Omental fat pad (tissue), 3 donors: ENCODE measurements at regions not wholly inside any gene's neighbourhood (a gene's known extent, or its start where the extent isn't known, plus 50 kb on each side); places are given as distances from the start of the nearest gene placed in this dataset.

Experiments used
- ATAC-seq: fragments of 150-250 bp; one replicate; pipeline ENCODE4 v1.9.1; 2016; ENCODE audit warnings: mild to moderate bottlenecking, moderate library complexity; ENCODE audit not compliant: low FRiP score
- DNase-seq: peaks from one replicate; pipeline ENCODE4 v3.0.0-alpha.2; 2019; ENCODE audit warnings: low spot score
- TF ChIP-seq, protein P1 (sequence below), 3 donors: fragments of 450-650 bp; IDR thresholded peaks; one replicate each; pipeline ENCODE4 v1.5.1; 2016 to 2017; ENCODE audit warnings: antibody characterized with exemption in 3 of 3, mild to moderate bottlenecking in 3 of 3, moderate library complexity in 2 of 3

DNA sequence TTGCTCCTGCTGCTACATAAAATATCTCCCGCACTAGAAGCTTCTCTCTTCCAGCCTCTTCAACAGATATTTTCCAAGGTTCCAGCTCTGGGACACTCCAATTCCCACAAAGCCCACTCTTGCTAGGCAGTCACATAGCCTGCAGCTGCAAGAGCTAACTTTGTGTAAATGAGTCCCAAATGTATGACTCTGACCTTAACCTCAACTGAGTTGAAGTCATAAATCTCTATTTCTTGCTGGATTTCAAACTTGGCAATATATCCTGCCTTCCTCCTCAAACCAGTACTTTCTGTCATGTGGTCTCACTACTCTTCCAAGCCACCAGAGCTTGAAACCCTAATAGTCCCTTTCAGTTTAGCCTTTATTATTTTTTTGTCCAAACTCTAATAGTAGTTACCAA is 315.4 kb upstream of the GRIA3 start:
- ATAC-seq (no peak), DNase-seq (no peak)

DNA sequence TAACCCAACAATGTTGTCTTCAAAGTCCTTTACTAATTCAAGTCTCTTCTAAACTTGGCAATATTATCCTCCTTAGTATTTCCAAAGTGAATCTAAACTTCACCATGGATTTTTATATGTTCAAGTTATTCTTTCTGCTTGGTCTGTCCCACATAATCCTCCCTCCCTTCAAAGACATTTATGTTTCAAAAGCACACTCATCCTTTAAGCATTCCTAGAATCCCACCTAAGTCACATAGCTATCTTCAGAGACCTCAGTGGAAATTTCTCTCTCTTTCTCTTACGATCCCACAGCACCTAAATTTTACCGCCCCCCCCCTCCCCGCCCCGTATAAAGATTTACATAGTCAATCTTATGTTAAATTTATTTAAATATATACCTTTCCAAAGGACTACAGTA is 314.9 kb upstream of the GRIA3 start:
- DNase-seq (no peak), ATAC-seq (no peak)

More for the DNA sequence above, 315.4 kb upstream of the GRIA3 start:
- TF ChIP-seq, protein P1, sequence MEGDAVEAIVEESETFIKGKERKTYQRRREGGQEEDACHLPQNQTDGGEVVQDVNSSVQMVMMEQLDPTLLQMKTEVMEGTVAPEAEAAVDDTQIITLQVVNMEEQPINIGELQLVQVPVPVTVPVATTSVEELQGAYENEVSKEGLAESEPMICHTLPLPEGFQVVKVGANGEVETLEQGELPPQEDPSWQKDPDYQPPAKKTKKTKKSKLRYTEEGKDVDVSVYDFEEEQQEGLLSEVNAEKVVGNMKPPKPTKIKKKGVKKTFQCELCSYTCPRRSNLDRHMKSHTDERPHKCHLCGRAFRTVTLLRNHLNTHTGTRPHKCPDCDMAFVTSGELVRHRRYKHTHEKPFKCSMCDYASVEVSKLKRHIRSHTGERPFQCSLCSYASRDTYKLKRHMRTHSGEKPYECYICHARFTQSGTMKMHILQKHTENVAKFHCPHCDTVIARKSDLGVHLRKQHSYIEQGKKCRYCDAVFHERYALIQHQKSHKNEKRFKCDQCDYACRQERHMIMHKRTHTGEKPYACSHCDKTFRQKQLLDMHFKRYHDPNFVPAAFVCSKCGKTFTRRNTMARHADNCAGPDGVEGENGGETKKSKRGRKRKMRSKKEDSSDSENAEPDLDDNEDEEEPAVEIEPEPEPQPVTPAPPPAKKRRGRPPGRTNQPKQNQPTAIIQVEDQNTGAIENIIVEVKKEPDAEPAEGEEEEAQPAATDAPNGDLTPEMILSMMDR (IDR thresholded peaks at IDR 0.05) = no peak

DNA sequence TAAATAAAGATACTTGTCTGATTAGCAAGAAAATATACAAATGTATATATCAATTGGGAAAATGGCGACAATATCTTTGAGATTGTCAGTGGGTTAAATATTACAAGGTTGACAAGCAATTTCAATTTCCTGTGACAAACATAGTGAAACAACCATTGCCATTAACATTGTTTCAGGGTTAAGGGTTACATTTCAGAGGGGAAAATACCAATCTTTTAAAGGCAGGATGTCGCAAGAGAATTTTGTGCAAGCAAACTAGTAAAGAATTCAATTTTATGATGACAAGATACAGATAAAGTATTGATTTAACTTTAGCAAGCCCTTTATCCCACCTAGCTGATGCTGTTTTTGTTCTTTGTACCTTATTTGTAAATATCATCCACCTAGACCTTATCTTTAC is 305.8 kb upstream of the GRIA3 start:
- no peak for ATAC-seq
- DNase-seq = no peak
- TF ChIP-seq, protein P1 (IDR thresholded peaks at IDR 0.05) = no peak

More for the DNA sequence above, 314.9 kb upstream of the GRIA3 start:
- TF ChIP-seq, protein P1 (IDR thresholded peaks at IDR 0.05) = no peak

GRCh38 chrX:122880952-122881351 is 303.1 kb upstream of the GRIA3 start:
- DNase-seq (no peak), ATAC-seq (no peak)
- TF ChIP-seq, protein P1 (IDR thresholded peaks at IDR 0.05) = no peak

GRCh38 chrX:122890729-122891128 is 293.3 kb upstream of the GRIA3 start:
- TF ChIP-seq, protein P1 (IDR thresholded peaks at IDR 0.05) = no peak
- no peak for DNase-seq
- no peak for ATAC-seq

GRCh38 chrX:122906726-122907125 is 277.4 kb upstream of the GRIA3 start:
- no peak for ATAC-seq
- TF ChIP-seq, protein P1 (IDR thresholded peaks at IDR 0.05) = no peak

GRCh38 chrX:122907375-122907774 is 276.7 kb upstream of the GRIA3 start:
- ATAC-seq (no peak), DNase-seq (no peak)

More at GRCh38 chrX:122906726-122907125, 277.4 kb upstream of the GRIA3 start:
- no peak for DNase-seq

More at GRCh38 chrX:122907375-122907774, 276.7 kb upstream of the GRIA3 start:
- TF ChIP-seq, protein P1 (IDR thresholded peaks at IDR 0.05) = no peak
